GM13976 (cell line): ENCODE measurements at regions not wholly inside any gene's neighbourhood (a gene's known extent, or its start where the extent isn't known, plus 50 kb on each side); places are given as distances from the start of the nearest gene placed in this dataset.

Experiments
- DNase-seq: peaks from one replicate; pipeline ENCODE4 v3.0.0; 2012; ENCODE audit warnings: low spot score
- CTCF ChIP-seq: IDR thresholded peaks from 2 replicates; pipeline ENCODE4 v1.5.1; 2012; ENCODE audit warnings: borderline replicate concordance, mild to moderate bottlenecking; ENCODE audit not compliant: insufficient read depth; ENCODE audit errors: extremely low read depth, missing control alignments, control extremely low read depth
- in situ Hi-C: fragments of 300-500 bp; cut with MboI; formaldehyde crosslinking; loops from one replicate; pipeline ENCODE4 v1.12.0; 2022; ENCODE audit warnings: low sequenced_read_pairs, mixed read lengths, inconsistent platforms; ENCODE audit not compliant: unreplicated experiment

- in situ Hi-C loops, result no loop called here
- no peak for DNase-seq
- no peak for TF ChIP-seq CTCF
Measured at GRCh38 chr4:35300996-35301774, 943.1 kb downstream of the ARAP2 start.

GRCh38 chr4:35315419-35315818, 928.9 kb downstream of the ARAP2 start:
- no peak for TF ChIP-seq CTCF
- no peak for DNase-seq
- in situ Hi-C loops, result no loop called here

- no peak for TF ChIP-seq CTCF
- in situ Hi-C loops, result no loop called here
- DNase-seq, result no peak
Measured at GRCh38 chr4:35325908-35326453, 918.3 kb downstream of the ARAP2 start.

GRCh38 chr4:35342833-35343232, 901.5 kb downstream of the ARAP2 start:
- no peak for TF ChIP-seq CTCF
- in situ Hi-C loops, result no loop called here
- no peak for DNase-seq

DNA sequence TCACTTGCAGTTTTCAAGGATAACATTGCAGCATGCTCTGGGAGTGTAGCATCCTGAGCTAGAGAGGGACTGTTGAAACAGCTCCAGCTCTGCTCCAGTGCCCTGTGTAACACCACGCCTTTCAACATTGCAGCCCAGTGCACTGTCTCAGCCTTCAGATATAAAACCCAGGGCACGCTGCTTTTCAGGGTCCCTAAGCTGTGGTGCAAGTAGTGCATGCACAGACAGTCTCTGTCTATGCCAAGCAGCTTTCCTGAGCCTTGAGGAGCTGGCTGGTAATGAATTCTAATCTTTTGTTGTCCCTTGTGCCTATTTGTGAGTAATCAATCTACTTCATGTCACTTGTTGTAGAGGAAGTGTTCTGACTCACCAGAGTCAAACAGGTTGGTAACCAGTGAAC, 897.0 kb downstream of the ARAP2 start:
- no peak for DNase-seq
- in situ Hi-C loops, result no loop called here
- TF ChIP-seq CTCF, result no peak

DNA sequence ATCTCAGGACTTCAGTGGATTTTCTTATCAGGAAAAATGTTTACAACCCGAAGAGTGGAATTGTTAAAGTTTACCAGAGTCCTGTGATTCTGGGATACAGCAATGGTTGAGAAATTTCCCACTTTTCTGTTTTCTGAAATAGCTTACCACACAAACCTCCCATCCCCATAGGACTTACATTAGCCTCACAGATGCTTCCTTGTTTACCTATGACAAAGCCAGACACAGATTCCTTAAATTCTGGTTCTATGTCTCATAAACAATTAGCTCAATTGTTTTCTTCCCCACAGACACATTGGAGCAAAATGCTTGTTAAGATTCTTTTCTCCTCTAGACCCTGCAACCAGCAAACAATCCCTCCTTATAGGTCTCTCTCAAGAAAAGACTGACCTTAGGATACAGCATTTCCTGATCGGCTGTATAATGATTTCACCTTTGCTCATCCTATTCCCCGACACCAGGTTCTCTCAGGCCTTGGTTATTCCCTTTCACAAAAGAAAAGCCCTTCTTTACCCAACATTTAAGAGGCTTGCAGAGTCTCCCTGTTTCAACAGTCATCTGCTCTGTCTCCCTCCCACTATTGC, 886.2 kb downstream of the ARAP2 start:
- in situ Hi-C loops, result no loop called here
- no peak for TF ChIP-seq CTCF
- no peak for DNase-seq
